Fibroblast of lung (primary cell): ENCODE measurements at regions not wholly inside any gene's neighbourhood (a gene's known extent, or its start where the extent isn't known, plus 50 kb on each side); places are given as distances from the start of the nearest gene placed in this dataset.

ENCODE experiments used
- EZH2 ChIP-seq: IDR thresholded peaks from 2 replicates; pipeline ENCODE4 v1.5.1; 2012; ENCODE audit warnings: low read length, control low read depth, mild to moderate bottlenecking; ENCODE audit errors: missing control alignments
- TF ChIP-seq, protein P1 (sequence below), 2 donors: IDR thresholded peaks in 1 of 2; conservative IDR thresholded peaks in 1 of 2; 1 replicate in 1 of 2; 2 replicates in 1 of 2; pipeline ENCODE4 v1.5.1; 2011 to 2012; ENCODE audit warnings: low read length in 2 of 2, control low read depth in 1 of 2, inconsistent platforms in 1 of 2, low read depth in 1 of 2, mild to moderate bottlenecking in 1 of 2

DNA sequence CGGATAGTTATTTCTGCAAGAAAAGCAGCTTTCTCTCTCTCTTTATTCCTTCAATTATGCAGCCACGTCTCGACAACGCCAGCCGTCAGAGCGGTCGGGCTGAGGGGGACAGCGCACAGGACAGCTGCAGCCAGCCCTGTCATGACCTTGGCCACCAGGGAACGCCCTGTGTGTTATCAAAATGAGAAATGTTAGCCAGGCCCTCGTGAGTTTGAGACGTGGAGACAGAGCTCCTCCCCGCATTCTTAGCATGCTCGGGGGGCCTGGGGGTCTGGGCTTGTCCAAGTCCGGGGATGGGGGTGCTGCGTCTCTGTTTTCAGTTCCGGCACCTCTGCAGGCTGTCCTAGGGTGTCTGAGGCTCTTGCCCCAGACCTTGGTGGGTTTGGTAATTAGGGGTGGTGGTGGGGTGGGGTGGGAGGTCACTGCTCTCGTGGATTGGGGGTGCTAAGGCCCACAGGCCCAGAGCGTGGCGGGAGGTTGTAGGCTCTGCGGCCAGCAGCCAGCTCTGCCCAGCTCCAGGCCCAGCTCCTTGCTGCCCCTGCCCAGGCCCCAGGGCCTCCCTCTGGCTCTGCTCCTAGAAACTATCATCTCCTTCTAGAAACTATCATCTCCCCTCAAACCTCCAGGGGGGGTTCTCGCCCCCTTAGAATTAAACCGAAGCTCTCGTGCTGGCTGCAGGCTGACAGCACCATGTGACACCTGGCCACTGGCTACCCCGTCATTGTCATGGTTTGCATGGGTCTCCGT is 54.3 kb upstream of the GATA5 start:
- TF ChIP-seq, protein P1, sequence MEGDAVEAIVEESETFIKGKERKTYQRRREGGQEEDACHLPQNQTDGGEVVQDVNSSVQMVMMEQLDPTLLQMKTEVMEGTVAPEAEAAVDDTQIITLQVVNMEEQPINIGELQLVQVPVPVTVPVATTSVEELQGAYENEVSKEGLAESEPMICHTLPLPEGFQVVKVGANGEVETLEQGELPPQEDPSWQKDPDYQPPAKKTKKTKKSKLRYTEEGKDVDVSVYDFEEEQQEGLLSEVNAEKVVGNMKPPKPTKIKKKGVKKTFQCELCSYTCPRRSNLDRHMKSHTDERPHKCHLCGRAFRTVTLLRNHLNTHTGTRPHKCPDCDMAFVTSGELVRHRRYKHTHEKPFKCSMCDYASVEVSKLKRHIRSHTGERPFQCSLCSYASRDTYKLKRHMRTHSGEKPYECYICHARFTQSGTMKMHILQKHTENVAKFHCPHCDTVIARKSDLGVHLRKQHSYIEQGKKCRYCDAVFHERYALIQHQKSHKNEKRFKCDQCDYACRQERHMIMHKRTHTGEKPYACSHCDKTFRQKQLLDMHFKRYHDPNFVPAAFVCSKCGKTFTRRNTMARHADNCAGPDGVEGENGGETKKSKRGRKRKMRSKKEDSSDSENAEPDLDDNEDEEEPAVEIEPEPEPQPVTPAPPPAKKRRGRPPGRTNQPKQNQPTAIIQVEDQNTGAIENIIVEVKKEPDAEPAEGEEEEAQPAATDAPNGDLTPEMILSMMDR (conservative IDR thresholded peaks at IDR 0.05 in 1 of 2, IDR thresholded peaks at IDR 0.05 in 1 of 2; ENCODE audit: low read depth in 1 of 2, low read length in 2 of 2), result no peak
- no peak for TF ChIP-seq EZH2
